GM18907 (cell line): ENCODE measurements at regions not wholly inside any gene's neighbourhood (a gene's known extent, or its start where the extent isn't known, plus 50 kb on each side); places are given as distances from the start of the nearest gene placed in this dataset.
"Not testable (repeated sequence)": the region's sequence is repeated elsewhere in the genome, so short reads cannot be mapped to it uniquely, and the experiment has no call there.

Experiments
- ATAC-seq: cut with Tn5 transposase; IDR thresholded peaks from one replicate; pipeline ENCODE4 v1.9.1; 2021; ENCODE audit warnings: mild to moderate bottlenecking, moderate library complexity; ENCODE audit not compliant: unreplicated experiment

GRCh38 chr11:116033931-116034553 lies 529.8 kb upstream of the CADM1 start:
- no peak for ATAC-seq

- peak; percentile 50 for ATAC-seq
These were observed 526.6 kb upstream of the CADM1 start for GRCh38 chr11:116030697-116031331.

- ATAC-seq, result not testable (repeated sequence)
These were observed 524.3 kb upstream of the CADM1 start for GRCh38 chr11:116028506-116028905.

GRCh38 chr11:115999437-115999836 lies 495.2 kb upstream of the CADM1 start:
- no peak for ATAC-seq

GRCh38 chr11:115996808-115997188 lies 492.6 kb upstream of the CADM1 start:
- peak; percentile 17 for ATAC-seq

GRCh38 chr11:115996125-115996807 lies 492.1 kb upstream of the CADM1 start:
- ATAC-seq, result peak; percentile 98

GRCh38 chr11:115993590-115993989 lies 489.4 kb upstream of the CADM1 start:
- no peak for ATAC-seq

GRCh38 chr11:115990004-115990447 lies 485.8 kb upstream of the CADM1 start:
- ATAC-seq, result no peak

- no peak for ATAC-seq
These were observed 481.7 kb upstream of the CADM1 start for GRCh38 chr11:115985896-115986295.

- no peak for ATAC-seq
These were observed 480.0 kb upstream of the CADM1 start for GRCh38 chr11:115984228-115984627.

GRCh38 chr11:115982666-115983065 lies 478.5 kb upstream of the CADM1 start:
- no peak for ATAC-seq

- no peak for ATAC-seq
These were observed 477.7 kb upstream of the CADM1 start for GRCh38 chr11:115981814-115982471.

GRCh38 chr11:115981104-115981481 lies 476.9 kb upstream of the CADM1 start:
- ATAC-seq, result no peak

- ATAC-seq, result no peak
These were observed 476.3 kb upstream of the CADM1 start for GRCh38 chr11:115980337-115981103.

- no peak for ATAC-seq
These were observed 470.5 kb upstream of the CADM1 start for GRCh38 chr11:115974703-115975102.

- ATAC-seq, result not testable (repeated sequence)
These were observed 463.0 kb upstream of the CADM1 start for GRCh38 chr11:115967203-115967602.

- no peak for ATAC-seq
These were observed 461.7 kb upstream of the CADM1 start for GRCh38 chr11:115965767-115966504.

GRCh38 chr11:115964091-115964490 lies 459.9 kb upstream of the CADM1 start:
- no peak for ATAC-seq

GRCh38 chr11:115963156-115963555 lies 458.9 kb upstream of the CADM1 start:
- ATAC-seq, result no peak
